Neural progenitor cell (in vitro differentiated cells): ENCODE measurements at regions not wholly inside any gene's neighbourhood (a gene's known extent, or its start where the extent isn't known, plus 50 kb on each side); places are given as distances from the start of the nearest gene placed in this dataset.

Source experiments
- DNase-seq: peaks from one replicate; pipeline ENCODE4 v3.0.0-alpha.2; 2016; ENCODE audit warnings: low spot score
- H2AFZ ChIP-seq: fragments of 200-600 bp; sonication (generic); replicated peaks from 2 replicates; pipeline ENCODE4 v1.6.1; 2016; ENCODE audit warnings: antibody characterized with exemption
- H3F3A ChIP-seq: fragments of 200-600 bp; sonication (generic); 2 replicates; pipeline ENCODE4 v1.6.1; 2016; ENCODE audit warnings: antibody characterized with exemption, low read depth
- H3K27ac ChIP-seq: fragments of 200-600 bp; sonication (generic); 2 replicates; pipeline ENCODE4 v1.5.1; 2016; ENCODE audit warnings: mild to moderate bottlenecking
- H3K27me3 ChIP-seq: fragments of 200-600 bp; sonication (generic); 2 replicates; pipeline ENCODE4 v1.6.1; 2016; ENCODE audit warnings: mild to moderate bottlenecking, moderate library complexity
- H3K36me3 ChIP-seq: fragments of 200-600 bp; sonication (generic); 2 replicates; pipeline ENCODE4 v1.5.1; 2016
- H3K4me1 ChIP-seq: fragments of 200-600 bp; sonication (generic); 2 replicates; pipeline ENCODE4 v1.6.1; 2016; ENCODE audit warnings: mixed run types
- H3K4me2 ChIP-seq: fragments of 200-600 bp; sonication (generic); 2 replicates; pipeline ENCODE4 v1.6.1; 2016
- H3K4me3 ChIP-seq: fragments of 200-600 bp; sonication (generic); 2 replicates; pipeline ENCODE4 v1.5.1; 2016
- H3K79me2 ChIP-seq: fragments of 200-600 bp; sonication (generic); 2 replicates; pipeline ENCODE4 v1.6.1; 2016; ENCODE audit warnings: low read depth
- H3K9ac ChIP-seq: fragments of 200-600 bp; sonication (generic); 2 replicates; pipeline ENCODE4 v1.6.1; 2016
- H3K9me3 ChIP-seq: fragments of 200-600 bp; sonication (generic); 2 replicates; pipeline ENCODE4 v1.5.1; 2016; ENCODE audit warnings: low read depth
- H4K20me1 ChIP-seq: fragments of 200-600 bp; sonication (generic); 2 replicates; pipeline ENCODE4 v1.6.1; 2016; ENCODE audit warnings: low read depth
- H3K27ac Mint-ChIP-seq: 3 replicates; pipeline ENCODE4 v1.8.0; 2021; ENCODE audit warnings: mixed read lengths
- H3K27me3 Mint-ChIP-seq: 2 replicates; pipeline ENCODE4 v1.8.0; 2022; ENCODE audit warnings: low read depth, mild to moderate bottlenecking, inconsistent platforms, moderate library complexity, mixed read lengths; ENCODE audit not compliant: insufficient read depth
- H3K36me3 Mint-ChIP-seq: 3 replicates; pipeline ENCODE4 v1.8.0; 2021; ENCODE audit warnings: mixed read lengths
- H3K4me1 Mint-ChIP-seq: 3 replicates; pipeline ENCODE4 v1.8.0; 2021; ENCODE audit warnings: mixed read lengths
- H3K4me3 Mint-ChIP-seq: 3 replicates; pipeline ENCODE4 v1.8.0; 2021; ENCODE audit warnings: mild to moderate bottlenecking, moderate library complexity, mixed read lengths
- H3K9me3 Mint-ChIP-seq: 3 replicates; pipeline ENCODE4 v1.8.0; 2020; ENCODE audit warnings: mixed read lengths
- CTCF ChIP-seq: fragments of 200-600 bp; sonication (generic); IDR thresholded peaks from 2 replicates; pipeline ENCODE4 v1.5.1; 2017; ENCODE audit warnings: antibody characterized with exemption, mild to moderate bottlenecking
- EZH2 ChIP-seq: fragments of 200-600 bp; sonication (generic); IDR thresholded peaks from 2 replicates; pipeline ENCODE4 v1.6.1; 2017; ENCODE audit warnings: antibody characterized with exemption, mild to moderate bottlenecking, moderate library complexity
- EZH2phosphoT487 ChIP-seq: fragments of 200-600 bp; sonication (generic); IDR thresholded peaks from 2 replicates; pipeline ENCODE4 v1.6.1; 2017; ENCODE audit warnings: antibody characterized with exemption

DNA sequence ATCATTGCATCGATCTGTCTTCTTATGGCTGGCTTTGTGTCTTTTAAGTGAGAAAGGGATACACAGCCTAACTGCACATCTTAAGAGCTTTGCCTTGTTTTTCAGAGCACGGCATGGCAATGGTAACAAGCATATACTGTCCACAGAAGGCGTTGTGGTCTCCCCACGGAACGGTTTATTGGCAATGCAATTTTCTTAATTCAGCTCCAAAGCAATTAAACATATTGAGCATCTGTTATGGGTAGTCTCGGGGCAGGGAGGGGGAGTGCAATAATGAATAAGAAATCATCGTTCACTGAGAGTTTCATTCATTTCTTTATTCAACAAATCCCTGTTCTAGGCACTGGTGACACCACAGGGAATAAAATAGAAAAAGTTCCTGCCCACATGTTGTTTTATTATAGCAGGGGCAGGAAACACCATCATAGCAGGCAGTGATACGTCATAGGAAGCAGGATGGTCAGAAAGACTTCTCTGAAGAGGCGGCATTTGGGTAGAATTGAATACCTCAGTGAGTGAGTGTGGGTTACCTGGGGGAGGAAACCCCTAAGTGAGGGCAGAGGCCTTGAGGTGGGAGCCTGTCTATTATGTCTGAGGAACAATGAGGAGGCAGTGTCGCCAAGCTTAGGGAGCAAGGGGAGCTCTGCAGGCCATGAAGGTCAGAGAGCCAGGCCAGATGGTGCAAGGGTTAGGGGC, 185.7 kb upstream of the KL start:
- no peak for DNase-seq
- Histone ChIP-seq H3K27me3 (no peaks in the 10 kb centered on the region), H3K4me3 (no peak overlapping the region), H3F3A (no peaks in the 10 kb centered on the region), H3K9ac (no peak overlapping the region), H3K36me3 (no peaks in the 10 kb centered on the region), H4K20me1 (no peaks in the 10 kb centered on the region), H3K27ac (no peak overlapping the region), H3K4me2 (no peak overlapping the region), H3K9me3 (no peaks in the 10 kb centered on the region), H3K4me1 (peaks cover 7% of the 10 kb centered on the region), H3K79me2 (no peaks in the 10 kb centered on the region), H2AFZ (no peak overlapping the region)
- H3K27ac Mint-ChIP-seq: peak overlapping the region; percentile 16
- H3K4me1 Mint-ChIP-seq: peaks cover 21% of the 10 kb centered on the region
- H3K27me3 Mint-ChIP-seq: peaks cover 3% of the 10 kb centered on the region
- H3K9me3 Mint-ChIP-seq: peaks cover 8% of the 10 kb centered on the region
- no peak overlapping the region for H3K4me3 Mint-ChIP-seq
- TF ChIP-seq CTCF (no peak), EZH2phosphoT487 (no peak)
- no peaks in the 10 kb centered on the region for H3K36me3 Mint-ChIP-seq

DNA sequence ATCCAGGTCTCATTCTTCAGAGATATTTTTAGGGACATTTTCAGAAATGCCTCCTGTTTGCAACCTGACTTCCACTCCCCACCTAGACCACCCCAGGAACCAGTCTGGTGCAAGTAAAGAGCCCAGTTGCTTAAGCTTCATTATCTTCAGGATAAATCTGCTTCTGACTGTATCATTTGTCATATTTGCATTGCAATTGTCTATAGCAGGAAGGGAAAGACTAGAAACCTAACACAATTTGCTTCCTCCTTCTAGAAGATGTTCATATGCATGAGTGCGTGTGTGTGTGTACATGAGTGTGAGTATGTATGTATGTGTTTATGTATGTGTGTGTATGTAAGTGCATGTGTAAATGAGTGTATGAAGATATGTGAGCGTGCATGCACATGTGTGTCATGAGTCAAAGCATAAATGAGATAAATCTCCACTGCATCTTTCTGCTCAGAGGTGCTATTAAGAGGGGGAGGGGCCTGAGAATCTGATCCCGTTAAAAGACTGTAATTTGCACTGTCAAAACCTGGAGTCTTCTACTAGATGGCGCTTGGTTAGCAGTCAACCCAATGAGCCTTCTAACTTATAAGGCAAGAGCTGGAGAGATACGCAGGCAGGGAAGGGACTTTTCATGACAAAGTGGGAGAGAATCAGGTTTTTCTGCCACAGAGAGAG, 178.8 kb upstream of the KL start:
- H3K27ac Mint-ChIP-seq: peak overlapping the region; percentile 7
- Histone ChIP-seq H2AFZ (no peak overlapping the region), H3K27me3 (no peaks in the 10 kb centered on the region), H3K36me3 (no peaks in the 10 kb centered on the region), H3K27ac (no peak overlapping the region), H3K9ac (no peak overlapping the region), H3K79me2 (no peaks in the 10 kb centered on the region), H3K9me3 (no peaks in the 10 kb centered on the region), H3K4me3 (no peak overlapping the region), H3K4me1 (peaks cover 3% of the 10 kb centered on the region), H3F3A (no peaks in the 10 kb centered on the region), H3K4me2 (no peak overlapping the region), H4K20me1 (no peaks in the 10 kb centered on the region)
- peaks cover 8% of the 10 kb centered on the region for H3K9me3 Mint-ChIP-seq
- no peak overlapping the region for H3K4me3 Mint-ChIP-seq
- H3K27me3 Mint-ChIP-seq: no peaks in the 10 kb centered on the region
- H3K4me1 Mint-ChIP-seq: peaks cover 14% of the 10 kb centered on the region
- H3K36me3 Mint-ChIP-seq: no peaks in the 10 kb centered on the region
- no peak for DNase-seq
- TF ChIP-seq CTCF (no peak), EZH2phosphoT487 (no peak), EZH2 (no peak)

DNA sequence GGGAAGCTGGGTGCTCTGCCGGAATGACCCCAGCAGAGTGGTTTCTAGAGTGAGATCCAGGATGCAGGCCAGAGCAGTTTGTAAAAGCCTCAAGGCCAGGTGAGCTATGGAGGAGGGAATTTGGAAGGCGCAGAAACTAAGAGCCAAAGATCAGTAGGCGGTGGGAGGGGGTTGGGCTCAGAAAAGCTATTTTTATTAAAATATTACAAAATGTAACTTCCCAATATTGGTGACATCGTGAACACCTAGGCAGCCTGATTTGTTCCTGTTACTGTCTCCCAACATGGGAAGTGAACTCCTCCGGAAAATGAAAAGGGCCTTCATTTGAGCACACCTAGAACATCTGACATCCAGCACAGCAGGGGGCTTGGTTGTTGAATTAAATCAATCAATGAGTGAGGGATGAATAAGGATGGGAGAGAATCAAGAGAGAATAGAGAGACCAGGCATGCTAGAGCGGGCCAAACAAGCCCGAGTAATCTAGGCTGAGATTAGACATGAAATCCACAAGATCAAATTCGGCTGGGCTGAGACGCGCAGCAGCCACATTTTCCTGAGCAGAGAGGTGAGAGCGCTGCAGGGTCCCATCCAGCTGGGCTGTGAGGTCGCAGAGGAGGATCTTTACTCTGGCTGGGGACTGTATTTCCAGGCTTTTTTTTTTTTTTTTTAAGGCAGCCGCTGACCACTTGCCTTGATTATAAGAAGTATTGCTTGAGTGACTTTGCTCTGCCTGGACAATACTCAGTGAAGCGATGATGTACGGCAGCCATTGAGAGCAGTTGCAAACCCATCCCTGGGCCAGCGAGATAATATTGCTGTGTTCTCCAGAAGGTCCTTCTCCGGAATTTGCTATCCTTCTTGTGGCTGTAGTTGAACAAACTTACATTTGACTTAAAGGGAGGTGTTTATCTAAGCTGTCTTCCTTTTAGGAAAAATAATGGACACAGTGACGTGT, 178.0 kb upstream of the KL start:
- no peak overlapping the region for H3K4me3 Mint-ChIP-seq
- Histone ChIP-seq H3K79me2 (no peaks in the 10 kb centered on the region), H4K20me1 (no peaks in the 10 kb centered on the region), H3K36me3 (no peaks in the 10 kb centered on the region), H3K9ac (no peak overlapping the region), H3K4me2 (no peak overlapping the region), H3K9me3 (no peaks in the 10 kb centered on the region), H3F3A (no peaks in the 10 kb centered on the region), H3K4me3 (no peak overlapping the region), H3K4me1 (peaks cover 3% of the 10 kb centered on the region), H2AFZ (no peak overlapping the region), H3K27ac (no peak overlapping the region), H3K27me3 (no peaks in the 10 kb centered on the region)
- no peaks in the 10 kb centered on the region for H3K27me3 Mint-ChIP-seq
- no peaks in the 10 kb centered on the region for H3K36me3 Mint-ChIP-seq
- TF ChIP-seq CTCF (no peak), EZH2phosphoT487 (no peak), EZH2 (no peak)
- H3K27ac Mint-ChIP-seq: no peak overlapping the region
- H3K9me3 Mint-ChIP-seq: peaks cover 6% of the 10 kb centered on the region
- DNase-seq: peak; percentile 19
- peaks cover 14% of the 10 kb centered on the region for H3K4me1 Mint-ChIP-seq
